ENCODE measurements at regions not wholly inside any gene's neighbourhood (a gene's known extent, or its start where the extent isn't known, plus 50 kb on each side); places are given as distances from the start of the nearest gene placed in this dataset.

DNA sequence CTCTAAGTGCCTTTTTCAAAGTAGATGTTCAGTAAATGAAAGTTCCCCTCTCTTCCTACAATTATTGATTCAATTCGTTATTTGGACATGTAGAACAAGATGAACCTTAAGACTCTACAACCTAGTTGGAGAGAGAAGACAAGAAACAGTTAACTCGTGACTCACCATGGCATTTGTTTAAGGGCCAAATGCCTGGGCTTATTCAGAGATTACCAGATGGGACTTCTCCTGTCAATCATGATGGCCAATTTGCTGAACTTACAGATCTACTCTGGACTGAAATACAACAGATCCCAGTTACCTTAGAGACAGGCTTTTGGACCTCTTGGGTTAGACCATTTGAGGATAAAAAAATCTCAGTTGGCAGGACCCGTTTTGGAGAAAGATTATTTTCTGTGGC, 93.5 kb downstream of the C1orf94 start:
- DNase-seq = no peak

DNA sequence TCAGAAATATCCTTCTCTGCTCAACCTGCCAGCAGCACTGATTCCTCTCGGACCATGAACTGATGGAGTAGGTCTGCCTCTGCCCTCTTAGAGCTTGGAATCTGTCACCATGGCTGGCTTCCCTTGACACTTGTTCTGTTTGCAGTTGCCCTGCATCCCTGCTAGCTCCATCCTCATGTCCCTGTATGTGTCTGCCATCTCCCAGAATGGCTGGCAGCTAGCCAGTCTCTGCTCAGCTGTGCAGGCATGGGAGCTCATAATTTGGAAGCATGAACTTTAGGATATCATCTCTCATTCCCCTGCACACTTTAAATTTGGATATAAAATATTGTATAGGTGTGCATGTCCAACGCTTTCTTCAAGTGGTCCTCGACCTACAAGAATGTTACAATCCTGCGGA, 95.4 kb downstream of the C1orf94 start:
- DNase-seq = no peak

DNA sequence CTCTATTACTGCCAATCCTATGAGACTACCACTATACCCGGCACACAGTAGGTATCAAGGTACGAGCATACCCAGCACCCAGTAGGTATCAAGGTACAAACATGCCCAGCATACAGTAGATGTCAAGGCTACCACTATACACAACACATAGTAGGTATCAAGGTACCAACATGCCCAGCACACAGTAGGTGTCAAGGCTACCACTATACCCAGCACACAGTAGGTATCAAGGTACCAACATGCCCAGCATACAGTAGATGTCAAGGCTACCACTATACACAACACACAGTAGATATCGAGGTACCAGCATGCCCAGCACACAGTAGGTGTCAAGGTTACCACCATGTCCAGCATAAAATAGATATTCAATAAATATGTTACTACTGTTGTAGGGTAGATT, 98.4 kb downstream of the C1orf94 start:
- DNase-seq = no peak

DNA sequence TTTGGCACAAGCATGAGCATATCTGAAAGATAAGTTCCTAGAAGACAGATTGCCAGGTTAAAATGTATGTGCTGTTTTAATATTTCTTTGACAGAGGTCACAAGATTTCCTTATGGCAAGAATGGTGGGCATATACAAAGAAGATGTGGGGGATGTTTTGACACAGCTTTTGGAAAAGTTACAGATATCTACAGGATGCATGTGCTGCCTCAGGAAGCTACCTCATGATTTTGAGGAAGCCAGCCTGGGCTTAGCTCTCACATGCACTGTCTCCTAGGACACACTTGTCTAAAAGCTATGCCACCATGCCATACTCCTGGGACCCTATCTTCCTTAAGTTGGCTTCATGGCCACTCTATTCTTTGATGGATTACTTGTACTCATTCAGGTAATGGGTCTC, 99.9 kb downstream of the C1orf94 start:
- DNase-seq = no peak

DNA sequence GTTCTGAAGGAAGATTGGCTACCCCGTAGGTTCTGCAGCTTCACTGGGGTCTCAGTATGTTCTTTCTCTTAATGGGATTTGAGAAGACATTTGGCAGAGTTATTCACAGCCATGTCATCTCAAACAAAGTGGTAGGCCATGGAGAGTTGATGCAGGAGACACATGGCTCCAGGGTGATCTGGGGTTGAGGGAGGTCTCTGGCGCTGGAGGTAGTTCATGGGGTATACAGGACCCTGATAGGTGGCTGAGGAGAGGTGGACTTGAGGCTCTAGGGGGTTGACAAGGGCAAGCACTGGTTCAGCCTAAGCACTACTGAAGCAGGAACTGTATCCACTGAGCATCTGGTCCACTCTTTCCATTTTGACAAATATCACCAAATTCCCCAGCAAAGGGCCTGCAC, 100.4 kb downstream of the C1orf94 start:
- DNase-seq = no peak

DNA sequence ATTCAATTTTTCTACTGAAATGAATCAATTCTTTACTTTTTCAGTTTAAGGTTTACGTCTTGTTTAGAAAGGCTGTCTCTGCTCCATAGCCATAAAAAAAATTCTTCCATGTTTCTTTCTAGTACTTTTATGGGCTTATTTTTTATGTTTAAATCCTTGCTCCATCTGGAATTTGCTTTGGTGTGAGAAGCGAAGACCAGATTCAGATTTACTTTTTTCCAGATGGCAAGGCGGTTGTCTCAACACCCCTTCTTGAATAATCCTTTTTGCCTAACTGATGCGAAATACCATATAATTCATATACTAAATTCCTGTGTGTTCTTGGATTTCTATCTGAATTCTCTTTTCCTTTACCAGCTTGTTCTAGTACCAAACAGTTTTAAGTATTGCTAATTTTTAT, 101.5 kb downstream of the C1orf94 start:
- no peak for DNase-seq

DNA sequence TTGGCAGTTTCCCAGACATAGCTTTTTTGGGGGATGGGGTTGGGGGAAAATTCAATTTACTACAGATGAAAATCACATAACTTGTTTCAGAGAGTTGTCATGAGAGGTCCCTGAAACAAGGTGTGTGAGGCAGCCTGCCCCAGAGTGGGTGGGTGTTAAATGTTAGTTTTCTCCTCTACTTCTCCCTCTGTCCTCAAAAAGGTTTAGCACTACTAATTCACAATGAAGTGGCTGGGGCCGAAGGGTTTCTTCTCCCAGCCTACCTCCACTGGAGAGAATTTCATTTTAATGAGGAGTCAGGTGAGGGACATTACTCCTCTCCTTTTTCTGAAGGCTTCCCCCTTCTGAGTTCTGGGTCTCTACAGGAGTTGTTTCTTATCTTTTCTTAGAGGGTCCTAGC, 103.3 kb downstream of the C1orf94 start:
- no peak for DNase-seq

DNA sequence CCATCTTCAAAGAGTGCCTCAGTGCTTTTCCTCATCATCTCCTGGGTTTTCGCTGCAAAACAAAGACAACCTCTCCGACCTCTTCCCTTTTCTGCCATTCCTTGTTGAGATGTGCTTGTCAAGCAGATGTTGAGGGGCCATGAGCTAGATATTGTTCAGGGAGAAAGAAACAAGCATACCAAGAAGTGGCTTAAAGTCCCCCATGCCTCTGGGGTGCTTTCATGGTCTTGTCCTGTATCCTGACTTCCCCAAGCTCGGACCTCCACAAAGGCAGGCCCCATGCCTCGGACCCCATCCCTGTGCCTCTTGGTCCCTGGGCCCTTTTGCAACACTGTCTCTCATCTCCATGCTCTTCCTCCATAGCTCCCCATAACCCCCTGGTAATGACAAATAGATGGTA, 103.8 kb downstream of the C1orf94 start:
- DNase-seq = no peak

DNA sequence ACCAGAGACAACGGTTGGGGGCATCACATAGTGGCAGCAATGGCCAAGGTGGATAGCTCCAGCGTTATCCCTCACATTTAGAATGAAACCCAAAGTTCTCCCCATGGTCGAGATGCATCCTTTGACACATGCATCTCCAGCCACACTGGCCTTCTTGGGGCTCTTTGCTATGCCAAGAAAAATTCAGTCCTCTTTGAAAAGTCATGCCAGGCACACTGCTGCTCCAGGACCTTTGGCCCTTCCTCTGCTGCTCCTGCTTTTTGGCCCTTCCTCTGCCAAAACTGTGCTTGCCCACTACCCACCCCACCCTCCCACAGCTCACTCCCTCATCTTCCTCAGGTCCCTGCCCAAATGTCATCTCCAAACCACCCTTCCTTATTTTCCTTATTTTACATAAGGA, 106.4 kb downstream of the C1orf94 start:
- no peak for DNase-seq

DNA sequence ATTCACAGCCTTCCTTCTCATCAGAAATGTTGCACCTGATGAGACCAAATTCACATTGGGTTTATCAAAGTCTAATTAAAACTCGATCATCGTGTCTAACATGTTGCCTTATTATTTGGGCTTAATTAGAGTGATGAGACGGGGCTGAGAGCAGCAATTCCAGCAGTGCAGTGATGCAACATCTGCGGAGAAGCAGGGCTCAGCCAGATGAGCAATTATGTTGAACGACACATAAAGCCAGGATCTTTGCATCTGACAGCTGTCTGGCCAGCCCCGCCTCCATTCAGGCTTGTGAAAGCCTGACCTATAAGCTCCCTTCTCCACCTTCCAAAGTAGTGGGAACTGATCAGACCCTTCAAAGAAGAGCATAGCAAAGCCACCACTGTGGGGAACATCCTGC, 109.8 kb downstream of the C1orf94 start:
- DNase-seq = no peak

DNA sequence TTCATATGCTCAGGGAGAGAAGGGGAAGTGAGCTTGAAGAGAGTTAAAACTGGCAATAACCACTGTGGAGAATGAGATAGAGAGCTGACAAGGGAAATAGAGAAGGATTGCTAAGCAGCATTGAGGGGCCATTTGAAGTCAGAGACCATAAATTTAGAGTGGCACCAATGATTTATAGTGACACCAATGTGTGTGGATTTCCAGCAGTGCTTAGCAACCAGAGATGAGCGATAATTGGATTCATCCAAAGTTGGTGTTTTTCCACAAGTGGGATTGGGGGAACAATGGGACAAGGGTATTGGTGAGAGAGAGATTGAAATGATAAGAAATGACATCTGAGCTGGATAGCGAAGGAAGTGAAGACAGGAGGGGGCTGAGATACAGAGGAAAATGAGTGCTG, 114.1 kb downstream of the C1orf94 start:
- DNase-seq = no peak

DNA sequence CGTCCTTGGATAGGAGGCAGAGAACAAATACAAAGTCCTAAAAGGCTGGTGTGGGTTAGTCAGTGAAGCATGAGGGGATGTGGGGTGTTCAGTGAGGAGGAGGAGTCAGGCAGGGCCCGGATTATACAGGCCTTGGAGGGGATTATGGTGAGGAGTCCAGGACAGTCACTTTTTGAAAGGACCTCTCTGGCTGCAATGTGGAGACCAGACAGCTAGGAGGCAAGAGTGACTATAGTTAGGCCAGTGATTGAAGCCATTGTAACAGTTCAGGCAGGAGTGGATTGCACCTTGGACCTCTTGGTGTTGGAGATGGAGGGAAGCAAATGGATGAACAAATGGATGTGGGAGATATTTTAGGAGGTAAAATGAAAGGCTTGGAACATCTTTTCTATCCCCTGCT, 115.8 kb downstream of the C1orf94 start:
- DNase-seq = no peak

DNA sequence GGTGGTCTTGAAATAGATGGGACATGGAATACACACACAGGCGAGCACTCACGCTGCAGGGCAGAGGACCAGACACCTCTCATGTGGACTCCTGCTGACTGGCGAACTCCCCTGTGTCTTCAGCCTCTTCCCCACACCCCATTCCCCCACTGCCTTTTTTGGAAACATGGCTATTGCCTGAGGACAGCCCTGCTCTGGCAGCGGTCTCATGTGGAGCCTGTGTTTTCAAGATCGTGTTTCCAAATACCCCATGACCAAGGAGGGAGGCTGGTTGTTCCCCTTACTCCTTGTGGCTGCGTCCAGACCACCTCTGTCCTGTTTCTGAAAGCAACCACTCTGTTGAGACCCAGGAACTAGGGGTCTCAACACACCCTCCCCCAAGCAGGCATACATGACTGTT, 119.4 kb downstream of the C1orf94 start:
- no peak for DNase-seq

DNA sequence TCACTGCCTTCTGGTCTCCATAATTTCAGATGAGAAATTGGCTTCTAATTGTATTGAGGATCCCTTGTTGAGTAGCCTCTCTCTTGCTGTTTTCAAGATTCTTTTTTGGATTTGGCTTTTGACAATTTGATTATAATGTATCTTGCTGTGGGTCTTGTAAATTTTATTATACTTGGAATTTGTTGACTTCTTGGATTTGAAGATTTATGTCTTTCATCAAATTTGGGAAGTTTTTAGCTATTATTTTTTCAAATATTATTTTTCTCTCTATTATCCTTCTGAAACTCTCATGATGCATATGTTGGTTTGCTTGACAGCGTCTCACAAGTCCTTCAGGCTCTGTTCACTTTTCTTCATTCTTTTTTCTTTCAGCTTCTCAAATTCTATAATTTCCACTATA, 126.1 kb downstream of the C1orf94 start:
- no peak for DNase-seq

DNA sequence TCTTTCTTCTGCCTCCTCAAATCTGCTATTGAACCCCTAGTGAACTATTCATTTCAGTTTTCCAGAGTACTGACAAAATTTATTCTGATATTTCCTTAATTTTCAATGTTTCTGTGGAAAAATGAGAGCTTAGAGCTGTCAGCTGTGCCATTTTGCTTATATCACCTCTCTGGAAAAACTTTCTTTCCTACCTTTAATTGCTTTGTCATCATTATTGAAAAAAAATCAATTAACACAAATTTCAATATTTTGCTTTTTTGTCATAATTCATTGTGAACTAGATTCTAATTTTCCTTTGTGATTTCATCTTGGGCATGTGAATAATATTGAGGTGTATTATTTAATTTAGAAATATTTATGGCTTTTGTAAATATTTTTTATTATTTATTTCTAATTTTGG, 126.5 kb downstream of the C1orf94 start:
- no peak for DNase-seq

DNA sequence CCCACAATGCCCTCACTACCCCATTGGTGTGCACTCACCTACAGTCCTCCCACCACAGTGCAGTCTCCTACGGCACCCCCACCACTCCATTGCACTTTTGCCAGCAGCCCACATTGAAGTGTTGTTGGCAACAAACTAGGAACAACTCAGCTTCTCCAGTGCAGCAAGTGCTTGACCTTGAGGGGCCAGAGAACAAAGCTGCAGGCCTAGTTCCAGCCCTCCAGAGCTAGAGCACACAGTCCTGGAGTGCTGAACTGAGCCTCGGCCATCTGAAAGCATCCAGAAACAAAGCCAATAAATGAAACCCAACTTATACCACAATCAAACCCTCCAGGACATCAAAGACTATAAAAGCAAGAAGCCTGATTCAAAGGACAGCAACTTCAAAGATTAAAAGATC, 129.9 kb downstream of the C1orf94 start:
- DNase-seq = no peak

DNA sequence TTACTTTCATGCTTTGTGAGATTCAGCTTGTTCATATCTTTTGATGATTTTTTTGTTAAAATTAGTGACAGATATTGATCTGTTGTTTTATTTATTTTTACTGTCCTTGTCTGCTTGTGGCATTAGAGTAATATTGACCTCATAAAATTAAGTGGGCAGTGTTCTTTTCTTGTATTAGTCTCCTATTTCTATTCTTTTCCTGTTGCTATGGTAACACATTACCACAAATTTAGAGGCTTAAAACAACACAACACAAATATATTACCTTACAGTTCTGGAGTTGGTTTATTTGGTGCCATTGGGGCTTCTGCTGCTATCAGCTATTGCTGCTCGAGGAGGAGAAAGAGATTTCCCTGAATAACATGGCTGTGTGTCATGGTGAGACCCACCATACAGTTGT, 135.7 kb downstream of the C1orf94 start:
- DNase-seq = no peak

DNA sequence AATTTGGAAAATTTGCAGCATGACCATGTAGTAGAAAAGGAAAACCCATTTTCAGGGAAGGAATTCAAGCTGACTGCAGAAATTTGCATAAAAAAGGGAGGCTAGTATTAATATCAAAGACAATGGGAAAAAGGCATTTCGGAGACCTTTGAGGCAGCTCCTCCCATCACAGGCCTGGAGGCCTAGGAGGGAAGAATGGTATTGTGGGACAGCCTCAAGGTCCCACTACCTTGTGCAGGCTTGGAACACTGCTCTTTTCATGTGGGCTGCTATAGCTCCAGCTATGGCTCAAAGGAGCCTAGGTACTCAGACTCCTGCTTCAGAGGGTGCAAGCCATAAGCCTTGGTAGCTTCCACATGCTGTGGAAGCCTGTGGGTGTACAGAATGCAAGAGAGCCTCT, 139.3 kb downstream of the C1orf94 start:
- DNase-seq = no peak

DNA sequence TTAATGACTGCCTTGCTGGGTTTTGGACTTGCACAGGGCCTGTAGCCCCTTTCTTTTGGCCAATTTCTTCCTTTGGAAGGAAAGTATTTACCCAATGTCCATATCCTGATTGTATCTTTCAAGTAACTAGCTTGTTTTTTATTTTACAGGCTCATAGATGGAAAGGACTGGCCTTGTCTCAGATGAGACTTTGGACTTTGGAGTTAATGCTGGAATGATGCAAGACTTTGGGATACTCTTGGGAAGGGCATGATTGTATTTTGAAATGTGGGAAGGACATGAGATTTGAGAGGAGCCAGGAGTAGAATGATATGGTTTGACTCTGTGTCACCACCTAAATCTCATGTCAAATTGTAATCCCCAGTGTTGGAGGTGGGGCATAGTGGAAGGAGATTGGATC, 140.1 kb downstream of the C1orf94 start:
- DNase-seq = no peak

DNA sequence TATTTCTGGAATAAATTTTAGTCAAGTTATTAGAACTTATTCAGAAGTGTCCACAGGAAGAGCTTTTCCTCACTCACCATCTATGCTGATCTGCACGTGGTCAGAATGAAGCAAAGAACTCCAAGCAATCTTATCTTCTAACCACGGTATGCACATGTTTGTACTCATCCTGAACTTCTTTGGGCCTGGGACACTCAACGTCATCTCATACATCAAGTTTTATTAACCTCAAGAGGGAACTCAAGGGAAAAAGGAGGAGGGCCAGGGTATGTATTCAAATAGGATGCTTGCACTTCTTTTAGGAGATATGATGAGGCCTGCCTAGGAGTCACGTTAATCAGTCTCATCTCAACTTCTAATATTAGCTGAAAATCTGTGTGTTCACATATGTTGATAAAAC, 142.5 kb downstream of the C1orf94 start:
- no peak for DNase-seq

DNA sequence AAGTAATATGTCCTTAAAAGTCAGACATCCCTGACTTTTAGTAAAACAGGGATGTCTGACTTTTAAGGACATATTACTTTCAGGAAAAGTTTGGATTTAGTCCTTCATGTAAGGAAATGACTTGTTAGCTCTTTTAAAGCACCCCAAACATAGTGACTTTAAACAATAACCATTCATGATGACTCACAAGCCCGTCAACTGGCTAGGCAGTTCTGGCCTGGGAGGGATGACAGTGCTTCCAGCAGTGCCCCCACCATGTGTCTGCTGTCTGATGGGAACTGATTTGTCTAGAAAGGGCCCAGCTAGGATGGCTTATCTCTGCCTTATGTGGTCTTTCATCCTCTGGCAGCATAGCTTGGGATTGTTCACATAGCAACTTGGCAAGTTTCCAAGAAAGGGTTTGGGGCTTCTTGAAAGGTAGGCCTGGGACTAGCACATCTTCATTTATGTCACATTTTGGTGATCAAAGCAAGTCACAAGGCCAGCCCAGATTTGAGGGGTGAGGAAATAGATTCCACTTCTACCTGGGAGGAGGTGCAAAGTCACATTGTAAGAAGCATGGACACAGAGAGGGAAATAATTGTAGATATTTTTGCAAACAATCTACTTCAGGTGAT, 143.5 kb downstream of the C1orf94 start:
- DNase-seq = no peak

DNA sequence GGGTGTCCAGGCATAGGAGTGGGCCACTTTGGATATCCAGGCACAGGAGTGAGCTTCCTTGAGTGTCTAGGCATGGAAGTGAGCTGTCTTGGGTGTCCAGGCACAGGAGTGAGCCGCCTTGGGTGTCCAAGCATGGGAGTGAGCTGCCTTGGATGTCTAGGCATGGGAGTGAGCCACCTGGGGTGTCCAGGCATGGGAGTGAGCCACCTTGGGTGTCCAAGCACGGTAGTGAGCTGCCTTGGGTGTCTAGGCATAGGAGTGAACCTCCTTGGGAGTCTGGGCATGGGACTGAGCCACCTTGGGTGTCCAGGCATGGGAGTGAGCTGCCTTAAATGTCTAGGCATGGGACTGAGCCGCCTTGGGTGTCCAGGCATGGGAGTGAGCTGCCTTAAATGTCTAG, 146.3 kb downstream of the C1orf94 start:
- DNase-seq = no peak

DNA sequence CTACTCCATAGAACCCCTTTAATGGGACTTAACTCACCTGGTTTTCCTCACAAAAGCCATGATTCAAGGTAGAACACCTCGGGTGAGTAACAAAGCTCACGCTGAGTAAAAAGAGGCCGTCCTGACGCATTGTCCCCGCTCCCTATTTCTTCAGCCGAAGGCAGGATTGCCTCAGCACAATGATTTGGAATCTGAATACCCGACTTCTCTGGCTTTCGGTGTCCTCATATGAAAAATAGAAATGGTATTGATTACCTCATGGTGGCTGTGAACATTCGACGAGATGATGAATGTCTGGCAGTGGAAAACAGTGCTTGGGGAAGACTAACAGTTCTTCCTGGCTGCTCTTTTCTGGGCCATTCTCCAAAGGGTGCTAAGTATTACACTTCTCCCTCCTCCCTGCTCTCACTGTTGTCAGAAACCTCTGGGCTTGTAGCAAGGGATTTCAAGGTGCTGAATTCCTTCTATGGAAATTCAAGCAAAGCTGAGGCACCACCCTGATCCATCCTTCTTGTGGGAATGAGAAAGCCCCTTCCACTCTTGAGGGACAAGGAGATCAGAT, 148.3 kb downstream of the C1orf94 start:
- DNase-seq = no peak

DNA sequence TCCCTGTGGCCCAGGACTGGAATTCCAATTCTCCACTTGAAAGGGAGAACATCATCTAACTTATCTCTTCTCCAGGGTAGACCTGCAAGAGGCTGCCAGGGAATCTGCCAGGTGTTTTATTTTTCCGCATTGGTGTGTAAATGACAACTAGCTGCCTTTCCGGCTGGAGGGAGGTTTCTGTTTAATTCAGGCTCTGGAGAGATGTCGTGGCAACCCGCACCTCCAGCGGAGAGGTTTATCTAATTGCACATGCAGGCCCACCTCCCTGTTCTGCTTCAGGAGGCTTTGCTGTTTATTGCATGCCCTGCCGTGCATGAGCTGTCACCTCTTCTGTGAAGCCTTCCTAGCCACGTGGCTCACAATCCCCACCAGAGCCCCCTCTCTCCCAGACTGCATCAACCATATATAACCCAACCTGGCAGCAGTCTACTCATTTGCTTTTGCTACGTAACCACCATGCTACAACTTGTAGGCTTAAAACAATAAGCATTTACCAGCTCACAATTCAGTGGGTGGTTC, 151.6 kb downstream of the C1orf94 start:
- no peak for DNase-seq

DNA sequence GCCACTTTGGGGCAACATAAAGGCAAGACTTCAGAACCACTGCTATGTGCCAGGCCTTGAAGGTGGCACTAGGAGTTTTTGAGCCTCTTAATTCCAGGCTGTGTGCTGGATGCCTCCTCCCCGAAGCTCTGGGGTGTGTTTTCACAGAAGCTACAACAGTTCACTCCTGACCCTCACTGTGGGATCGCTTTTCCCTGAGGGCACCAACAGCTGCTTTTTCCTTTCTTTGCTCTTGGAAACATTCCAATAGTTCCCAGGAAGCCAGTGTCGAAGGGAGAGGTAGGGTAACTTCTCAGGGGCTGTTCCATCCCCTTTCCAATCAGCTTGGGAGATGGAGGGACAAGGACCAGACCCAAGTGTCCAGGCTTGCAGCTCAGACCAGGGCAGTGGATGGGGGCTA, 153.4 kb downstream of the C1orf94 start:
- DNase-seq = no peak

All from CD4-positive, alpha-beta T cell treated with Interferon alpha-2 for 1 hour (primary cell).